Effector memory CD8-positive, alpha-beta T cell (primary cell): ENCODE measurements at regions not wholly inside any gene's neighbourhood (a gene's known extent, or its start where the extent isn't known, plus 50 kb on each side); places are given as distances from the start of the nearest gene placed in this dataset.

ENCODE experiments used
- ATAC-seq: fragments of 150-1000 bp; cut with Tn5 transposase; replicated peaks from 2 replicates; pipeline ENCODE4 v1.10.0; 2021; ENCODE audit warnings: mild to moderate bottlenecking, moderate library complexity
- DNase-seq, 3 experiments: peaks; one replicate each; pipeline ENCODE4 v3.0.0; 2021
- H3K27ac Mint-ChIP-seq, 2 donors: one replicate each; pipeline ENCODE4 v1.8.0; 2022; ENCODE audit warnings: mild to moderate bottlenecking in 2 of 2, mixed read lengths in 2 of 2, moderate library complexity in 2 of 2
- H3K27me3 Mint-ChIP-seq, 2 donors: one replicate each; pipeline ENCODE4 v1.8.0; 2022; ENCODE audit warnings: mixed read lengths in 2 of 2
- H3K36me3 Mint-ChIP-seq: one replicate; pipeline ENCODE4 v1.8.0; 2022; ENCODE audit warnings: mild to moderate bottlenecking, moderate library complexity, mixed read lengths; ENCODE audit not compliant: insufficient read depth
- H3K4me1 Mint-ChIP-seq, 2 donors: one replicate each; pipeline ENCODE4 v1.8.0; 2022; ENCODE audit warnings: low read depth in 2 of 2, mixed read lengths in 2 of 2
- H3K4me3 Mint-ChIP-seq, 2 donors: one replicate each; pipeline ENCODE4 v1.8.0; 2022; ENCODE audit warnings: mild to moderate bottlenecking in 2 of 2, mixed read lengths in 2 of 2, moderate library complexity in 2 of 2
- H3K9me3 Mint-ChIP-seq, 2 donors: one replicate each; pipeline ENCODE4 v1.8.0; 2022; ENCODE audit warnings: mixed read lengths in 2 of 2

DNA sequence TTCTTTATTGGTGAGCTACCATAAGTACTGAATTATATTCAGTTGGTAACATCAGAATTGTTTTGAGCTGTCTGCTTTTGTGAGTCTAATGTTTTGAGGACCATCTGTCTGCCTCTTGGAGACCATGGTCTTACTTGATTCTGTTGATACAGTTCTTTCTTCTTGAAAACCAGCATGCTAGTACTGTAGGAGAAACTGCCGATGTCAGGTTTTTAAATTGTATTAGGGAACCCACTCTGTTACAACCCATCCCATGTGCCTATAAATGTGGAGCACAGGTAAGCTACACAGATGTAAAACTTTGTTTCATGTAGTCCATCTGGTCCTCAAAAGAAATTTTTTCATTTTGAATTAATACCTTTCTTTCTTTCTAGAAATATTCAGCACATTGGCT is 103.4 kb upstream of the DMRTA1 start:
- H3K9me3 Mint-ChIP-seq = peaks cover 0 to 2% of the 10 kb centered on the region in 2 donors
- DNase-seq (no peak), ATAC-seq (no peak)
- H3K4me3 Mint-ChIP-seq = no peak overlapping the region
- no peaks in the 10 kb centered on the region for H3K36me3 Mint-ChIP-seq
- no peaks in the 10 kb centered on the region for H3K27me3 Mint-ChIP-seq
- no peaks in the 10 kb centered on the region for H3K4me1 Mint-ChIP-seq
- no peak overlapping the region for H3K27ac Mint-ChIP-seq

DNA sequence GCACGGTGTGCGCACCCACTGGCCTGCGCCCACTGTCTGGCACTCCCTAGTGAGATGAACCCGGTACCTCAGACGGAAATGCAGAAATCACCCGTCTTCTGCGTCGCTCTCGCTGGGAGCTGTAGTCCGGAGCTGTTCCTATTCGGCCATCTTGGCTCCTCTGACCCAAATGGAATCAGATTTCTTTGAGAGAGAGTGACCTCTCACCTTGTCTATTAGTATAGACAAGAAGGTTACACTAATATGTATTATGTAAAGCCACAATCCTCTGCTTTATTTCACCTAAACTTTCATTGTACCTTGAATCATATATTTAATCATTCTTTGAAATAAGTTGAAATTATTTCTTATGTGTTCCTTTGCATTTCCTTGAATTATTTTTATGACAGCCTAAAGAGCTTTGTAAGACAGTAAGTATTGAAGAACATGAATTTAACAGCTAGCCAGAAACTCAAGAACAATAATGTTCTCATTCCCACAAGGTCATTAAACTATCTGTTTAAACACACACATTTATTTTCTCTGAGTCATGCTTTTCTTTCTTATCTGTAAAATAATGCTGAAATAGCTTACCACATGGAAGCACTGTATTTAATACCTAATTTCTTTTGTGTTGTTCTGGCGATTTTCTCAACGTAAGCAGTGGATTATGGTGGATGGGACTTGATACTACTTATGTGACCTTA is 91.8 kb upstream of the DMRTA1 start:
- ATAC-seq = no peak
- DNase-seq = no peak
- Mint-ChIP-seq H3K4me3 (no peak overlapping the region), H3K9me3 (peaks cover 0 to 2% of the 10 kb centered on the region in 2 donors), H3K36me3 (no peaks in the 10 kb centered on the region), H3K27ac (no peak overlapping the region), H3K4me1 (no peaks in the 10 kb centered on the region), H3K27me3 (no peaks in the 10 kb centered on the region)

DNA sequence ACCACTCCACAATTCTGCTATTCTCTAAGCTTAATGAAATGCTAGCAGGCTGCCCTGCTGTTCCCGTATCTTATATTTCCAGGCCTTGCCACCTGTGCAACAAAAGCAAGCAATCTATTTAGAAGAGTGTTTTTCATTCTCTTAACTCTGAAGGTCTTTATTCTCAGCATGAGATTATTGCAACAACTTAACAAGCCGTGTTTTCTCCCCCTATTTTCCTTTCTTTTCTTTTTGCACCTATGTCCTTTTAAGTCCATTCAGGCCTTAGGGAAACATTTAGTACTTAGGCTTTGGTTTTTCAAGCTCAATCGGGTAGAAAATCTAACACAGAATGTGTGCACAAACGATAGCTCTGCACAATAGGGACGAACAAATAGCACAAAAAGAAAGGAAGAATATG is 89.6 kb upstream of the DMRTA1 start:
- DNase-seq = no peak
- H3K4me3 Mint-ChIP-seq = no peak overlapping the region
- H3K9me3 Mint-ChIP-seq = peaks cover 0 to 2% of the 10 kb centered on the region in 2 donors
- ATAC-seq = no peak
- no peaks in the 10 kb centered on the region for H3K36me3 Mint-ChIP-seq
- H3K27ac Mint-ChIP-seq = no peak overlapping the region
- H3K27me3 Mint-ChIP-seq = no peaks in the 10 kb centered on the region
- no peaks in the 10 kb centered on the region for H3K4me1 Mint-ChIP-seq

DNA sequence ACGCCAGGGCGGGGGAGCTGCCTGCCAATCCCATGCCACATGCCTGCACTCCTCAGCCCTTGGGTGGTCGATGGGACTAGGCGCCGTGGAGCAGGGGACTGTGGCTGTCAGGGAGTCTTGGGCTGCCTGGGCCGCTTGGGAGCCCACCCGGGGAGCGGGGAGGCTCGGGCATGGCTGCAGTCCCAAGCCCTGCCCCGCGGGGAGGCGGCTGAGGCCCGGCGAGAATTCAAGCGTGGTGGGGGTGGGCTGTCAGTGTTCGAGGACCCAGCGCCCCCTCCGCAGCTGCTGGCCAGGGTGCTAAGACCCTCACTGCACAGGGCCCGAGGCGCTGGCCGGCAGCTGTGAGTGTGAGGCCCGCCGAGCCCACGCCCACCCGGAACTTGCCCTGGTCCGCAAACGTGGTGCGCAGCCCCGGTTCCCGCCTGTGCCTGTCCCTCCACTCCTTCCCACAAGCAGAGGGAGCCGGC is 83.2 kb upstream of the DMRTA1 start:
- H3K36me3 Mint-ChIP-seq = no peaks in the 10 kb centered on the region
- H3K9me3 Mint-ChIP-seq = peaks cover 0 to 4% of the 10 kb centered on the region in 2 donors
- DNase-seq = no peak
- no peak for ATAC-seq
- H3K27ac Mint-ChIP-seq = no peak overlapping the region
- H3K4me1 Mint-ChIP-seq = no peaks in the 10 kb centered on the region
- H3K27me3 Mint-ChIP-seq = no peaks in the 10 kb centered on the region
- no peak overlapping the region for H3K4me3 Mint-ChIP-seq

DNA sequence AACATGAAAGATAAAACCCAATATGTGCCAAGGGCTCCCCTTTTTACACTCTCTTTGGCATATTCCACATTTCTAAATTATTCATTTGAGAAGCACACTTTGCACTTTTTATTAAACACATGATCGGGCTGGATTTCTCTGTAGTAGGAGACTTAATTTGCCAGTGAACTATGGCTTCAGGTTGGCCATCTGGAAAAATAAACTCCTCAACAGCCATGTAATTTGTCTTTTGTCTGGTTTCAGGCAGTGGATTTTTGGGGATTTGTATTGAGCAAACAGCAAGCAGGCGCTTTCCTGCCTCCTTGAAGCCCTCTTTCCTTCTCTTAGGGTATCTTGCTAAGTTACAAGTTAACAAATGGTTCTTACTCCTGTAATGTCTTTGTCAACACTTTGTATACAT is 73.0 kb upstream of the DMRTA1 start:
- no peak for DNase-seq
- H3K4me1 Mint-ChIP-seq = no peaks in the 10 kb centered on the region
- H3K36me3 Mint-ChIP-seq = no peaks in the 10 kb centered on the region
- H3K4me3 Mint-ChIP-seq = no peak overlapping the region
- ATAC-seq = no peak
- H3K27me3 Mint-ChIP-seq = no peaks in the 10 kb centered on the region
- H3K27ac Mint-ChIP-seq = no peak overlapping the region
- H3K9me3 Mint-ChIP-seq = peaks cover 0 to 7% of the 10 kb centered on the region in 2 donors

DNA sequence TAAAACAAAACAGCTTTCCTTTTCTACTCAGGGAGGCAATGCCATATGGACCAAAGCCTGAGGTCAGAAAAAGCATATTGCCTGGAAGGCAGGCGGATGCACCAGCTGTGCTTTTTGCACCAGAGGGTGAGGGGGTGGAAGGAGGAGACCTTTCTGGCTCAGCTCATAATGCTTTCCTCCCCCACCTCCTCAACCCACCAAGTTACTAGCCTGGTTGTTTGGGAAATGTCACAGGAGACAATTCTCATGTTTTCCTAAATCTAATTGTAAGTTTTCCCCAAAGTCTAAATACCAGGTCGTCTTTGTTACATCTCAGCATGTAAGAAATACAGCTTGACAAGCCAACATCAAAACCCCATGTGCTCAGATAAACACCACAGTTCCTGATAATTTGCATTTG is 72.6 kb upstream of the DMRTA1 start:
- H3K36me3 Mint-ChIP-seq = no peaks in the 10 kb centered on the region
- H3K9me3 Mint-ChIP-seq = peaks cover 0 to 7% of the 10 kb centered on the region in 2 donors
- H3K4me1 Mint-ChIP-seq = no peaks in the 10 kb centered on the region

DNA sequence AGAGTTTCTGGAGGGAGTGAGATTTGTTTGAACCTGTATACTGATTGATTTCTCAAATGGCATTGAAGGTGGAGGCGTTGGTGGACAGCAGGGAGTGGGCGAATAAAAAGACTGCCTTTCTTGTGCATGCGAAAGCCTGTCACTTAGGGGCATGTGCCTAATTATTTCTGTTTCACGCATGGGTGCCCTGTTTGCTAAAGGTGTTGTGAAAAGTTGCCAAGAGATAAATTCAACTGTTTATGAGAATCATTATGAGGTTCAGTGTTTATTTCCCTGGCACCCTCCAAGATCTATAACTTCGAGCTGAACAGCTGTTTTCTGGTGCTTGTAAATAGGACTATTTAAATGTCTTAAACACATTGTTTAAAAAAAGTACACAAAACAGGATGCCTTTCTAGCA is 67.4 kb upstream of the DMRTA1 start:
- Mint-ChIP-seq H3K27ac (no peak overlapping the region), H3K9me3 (no peaks in the 10 kb centered on the region), H3K36me3 (no peaks in the 10 kb centered on the region), H3K4me1 (no peaks in the 10 kb centered on the region), H3K27me3 (no peaks in the 10 kb centered on the region), H3K4me3 (no peak overlapping the region)
- DNase-seq (no peak), ATAC-seq (no peak)

More for the DNA sequence above, 72.6 kb upstream of the DMRTA1 start:
- H3K27me3 Mint-ChIP-seq = no peaks in the 10 kb centered on the region
- DNase-seq (no peak), ATAC-seq (no peak)
- H3K4me3 Mint-ChIP-seq = no peak overlapping the region
- H3K27ac Mint-ChIP-seq = no peak overlapping the region

DNA sequence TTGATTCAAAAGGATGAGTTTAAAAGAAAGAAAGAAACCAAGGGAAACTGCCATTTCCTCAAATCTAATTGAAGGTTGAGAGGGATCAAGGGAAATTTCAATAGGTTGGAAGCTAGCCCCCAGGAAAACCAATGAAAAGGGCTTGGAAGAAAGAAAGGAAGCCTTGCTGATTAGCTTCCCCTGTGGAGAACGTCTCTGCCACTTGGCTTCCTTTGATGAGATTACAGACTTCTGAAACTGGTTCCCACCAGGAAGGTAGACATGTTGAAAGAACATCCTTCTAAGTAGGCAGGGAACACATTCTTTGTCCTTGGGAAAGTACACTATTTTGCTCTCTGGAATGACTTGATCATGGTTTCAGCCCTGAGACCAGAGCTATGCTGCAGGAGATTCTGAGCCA is 65.5 kb upstream of the DMRTA1 start:
- peaks cover 0 to 2% of the 10 kb centered on the region in 2 donors for H3K9me3 Mint-ChIP-seq
- no peak overlapping the region for H3K27ac Mint-ChIP-seq
- no peaks in the 10 kb centered on the region for H3K27me3 Mint-ChIP-seq
- H3K4me3 Mint-ChIP-seq = no peak overlapping the region
- ATAC-seq = no peak
- no peaks in the 10 kb centered on the region for H3K36me3 Mint-ChIP-seq
- H3K4me1 Mint-ChIP-seq = no peaks in the 10 kb centered on the region
- no peak for DNase-seq

DNA sequence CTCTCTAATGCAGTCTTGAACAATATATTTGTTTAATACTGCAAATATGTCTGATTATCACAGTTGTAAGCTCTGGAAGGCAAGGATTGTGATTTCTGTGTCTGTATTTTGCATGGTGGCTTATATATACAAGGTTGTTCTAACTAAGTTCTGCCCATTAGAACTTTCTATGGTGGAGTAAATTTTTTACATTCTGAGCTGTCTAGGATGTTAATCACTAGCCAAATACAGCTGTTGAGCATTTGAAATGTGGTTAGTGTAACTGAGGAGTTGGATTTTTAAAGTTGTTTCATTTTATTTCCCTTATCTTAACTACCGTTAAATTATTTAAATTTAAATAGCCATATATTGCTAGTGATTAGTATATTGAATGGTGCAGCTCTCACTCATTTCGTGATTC is 64.3 kb upstream of the DMRTA1 start:
- ATAC-seq = no peak

DNA sequence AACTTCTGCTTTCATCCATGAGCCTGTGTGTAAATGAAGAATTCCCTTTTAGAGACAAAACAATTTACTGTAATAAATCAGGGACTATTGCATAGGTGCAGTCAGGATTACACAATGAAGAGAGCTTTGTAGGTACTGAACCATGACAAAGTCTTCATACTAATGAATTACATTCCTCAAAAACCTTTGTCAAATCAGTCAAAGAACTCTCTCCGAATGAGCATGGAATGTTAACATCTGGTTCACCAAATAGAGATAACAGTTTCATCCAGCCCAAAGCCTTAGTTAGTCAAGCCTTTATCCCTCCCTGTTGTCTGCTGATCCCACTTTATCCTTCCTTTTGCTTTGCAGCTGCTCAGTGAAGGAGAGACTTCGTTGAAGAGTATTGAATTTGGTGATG is 62.9 kb upstream of the DMRTA1 start:
- ATAC-seq (no peak), DNase-seq (no peak)
- no peaks in the 10 kb centered on the region for H3K36me3 Mint-ChIP-seq
- H3K27me3 Mint-ChIP-seq = no peaks in the 10 kb centered on the region
- H3K4me3 Mint-ChIP-seq = no peak overlapping the region
- peaks cover 0 to 2% of the 10 kb centered on the region in 2 donors for H3K9me3 Mint-ChIP-seq
- no peak overlapping the region for H3K27ac Mint-ChIP-seq
- no peaks in the 10 kb centered on the region for H3K4me1 Mint-ChIP-seq

More for the DNA sequence above, 64.3 kb upstream of the DMRTA1 start:
- peaks cover 0 to 2% of the 10 kb centered on the region in 2 donors for H3K9me3 Mint-ChIP-seq
- DNase-seq = no peak
- no peaks in the 10 kb centered on the region for H3K27me3 Mint-ChIP-seq
- no peaks in the 10 kb centered on the region for H3K4me1 Mint-ChIP-seq
- H3K27ac Mint-ChIP-seq = no peak overlapping the region
- H3K36me3 Mint-ChIP-seq = no peaks in the 10 kb centered on the region
- no peak overlapping the region for H3K4me3 Mint-ChIP-seq

DNA sequence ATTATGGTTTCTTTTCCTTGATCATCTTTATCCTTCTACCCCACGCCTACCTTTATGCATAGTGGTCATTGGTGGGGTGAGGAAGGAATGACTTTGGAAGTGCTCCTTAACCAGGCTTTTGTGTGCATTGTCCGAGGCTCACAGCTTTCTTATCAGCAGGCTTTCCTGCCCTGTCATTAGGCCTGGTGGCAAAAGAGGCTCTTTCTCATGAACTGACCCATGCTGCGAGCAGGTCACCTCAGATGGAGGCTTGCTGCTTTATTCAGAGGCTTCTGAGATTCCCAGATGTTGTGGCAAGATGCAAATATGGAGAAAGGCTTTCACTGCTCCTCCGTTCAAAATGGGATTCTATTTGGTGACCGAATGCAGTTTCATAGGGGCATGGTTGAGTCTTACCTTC is 57.4 kb upstream of the DMRTA1 start:
- ATAC-seq = no peak
- no peak for DNase-seq
- Mint-ChIP-seq H3K4me1 (no peaks in the 10 kb centered on the region), H3K27me3 (no peaks in the 10 kb centered on the region), H3K4me3 (no peak overlapping the region), H3K9me3 (peaks cover 0 to 2% of the 10 kb centered on the region in 2 donors), H3K27ac (no peak overlapping the region), H3K36me3 (no peaks in the 10 kb centered on the region)

DNA sequence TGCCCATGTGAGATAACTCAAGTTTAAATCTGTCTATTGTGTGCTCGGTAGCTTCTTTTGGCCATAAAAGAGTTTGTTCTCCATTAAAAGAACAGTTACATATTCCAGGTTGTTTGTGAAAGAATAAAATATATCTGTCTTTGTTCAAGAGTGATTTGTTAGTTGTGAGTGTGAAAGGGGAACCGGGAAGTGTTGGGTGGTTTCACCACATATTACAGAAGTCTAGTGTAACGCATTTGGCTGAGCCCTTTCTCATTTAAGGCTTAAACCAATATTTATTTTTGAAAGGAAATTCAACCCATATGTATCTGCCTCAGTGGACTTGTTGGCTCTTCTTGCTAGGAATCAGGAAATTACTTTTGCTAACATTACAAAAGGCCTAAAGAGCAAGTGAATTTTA is 54.1 kb upstream of the DMRTA1 start:
- ATAC-seq (no peak), DNase-seq (no peak)
- H3K4me1 Mint-ChIP-seq = no peaks in the 10 kb centered on the region
- no peaks in the 10 kb centered on the region for H3K36me3 Mint-ChIP-seq
- H3K27me3 Mint-ChIP-seq = no peaks in the 10 kb centered on the region
- H3K4me3 Mint-ChIP-seq = no peak overlapping the region
- H3K27ac Mint-ChIP-seq = no peak overlapping the region
- H3K9me3 Mint-ChIP-seq = no peaks in the 10 kb centered on the region

DNA sequence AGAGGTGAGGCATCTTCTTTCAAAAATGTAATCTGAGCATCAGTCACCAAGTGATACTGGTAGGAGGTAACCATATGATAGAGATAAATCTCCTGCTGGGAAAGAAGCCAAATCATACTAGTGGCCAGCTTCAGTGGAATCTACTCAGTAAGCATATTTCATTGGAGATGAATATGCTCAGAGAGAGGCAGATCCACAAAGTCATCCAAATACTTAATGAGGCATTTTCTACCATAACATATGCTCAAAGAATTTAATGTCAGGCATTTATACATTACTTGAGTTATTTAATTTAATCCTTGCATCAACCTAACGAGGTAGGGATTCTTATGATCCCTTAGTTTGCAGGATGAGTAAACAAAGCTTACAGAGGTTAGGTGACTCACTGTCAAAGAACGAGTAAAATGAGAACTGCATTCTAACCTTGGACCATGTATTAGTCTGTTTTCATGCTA is 50.9 kb upstream of the DMRTA1 start:
- Mint-ChIP-seq H3K4me3 (no peak overlapping the region), H3K4me1 (no peaks in the 10 kb centered on the region), H3K36me3 (no peaks in the 10 kb centered on the region), H3K27me3 (no peaks in the 10 kb centered on the region), H3K27ac (no peak overlapping the region), H3K9me3 (no peaks in the 10 kb centered on the region)
- no peak for DNase-seq
- ATAC-seq = no peak
